Stimulated activated naive B cell treated with anti-CD40 and anti-IgM and Interleukin-4, amounts not matched to agents 10 μg/mL and 1 μg/mL and 100 μg/mL, for 72 hours (primary cell): ENCODE measurements at regions not wholly inside any gene's neighbourhood (a gene's known extent, or its start where the extent isn't known, plus 50 kb on each side); places are given as distances from the start of the nearest gene placed in this dataset.

Experiments
- ATAC-seq, 2 donors: fragments of 150-1000 bp; cut with Tn5 transposase; replicated peaks; 2 replicates each; pipeline ENCODE4 v1.10.0; 2021; ENCODE audit warnings: moderate library complexity in 1 of 2
- DNase-seq: peaks from one replicate; pipeline ENCODE4 v3.0.0; 2021
- H3K27ac Mint-ChIP-seq: one replicate; pipeline ENCODE4 v1.8.0; 2022; ENCODE audit warnings: mild to moderate bottlenecking, mixed read lengths
- H3K27me3 Mint-ChIP-seq, 2 donors: one replicate each; pipeline ENCODE4 v1.8.0; 2022; ENCODE audit warnings: mixed read lengths in 2 of 2
- H3K36me3 Mint-ChIP-seq, 2 donors: one replicate each; pipeline ENCODE4 v1.8.0; 2022; ENCODE audit warnings: mixed read lengths in 2 of 2, mild to moderate bottlenecking in 1 of 2
- H3K4me1 Mint-ChIP-seq, 2 donors: one replicate each; pipeline ENCODE4 v1.8.0; 2022; ENCODE audit warnings: mixed read lengths in 2 of 2, mild to moderate bottlenecking in 1 of 2
- H3K4me3 Mint-ChIP-seq, 2 donors: one replicate each; pipeline ENCODE4 v1.8.0; 2022; ENCODE audit warnings: mild to moderate bottlenecking in 2 of 2, mixed read lengths in 2 of 2, moderate library complexity in 1 of 2
- H3K9me3 Mint-ChIP-seq, 2 donors: one replicate each; pipeline ENCODE4 v1.8.0; 2022; ENCODE audit warnings: mixed read lengths in 2 of 2, mild to moderate bottlenecking in 1 of 2

- peaks cover 20 to 27% of the 10 kb centered on the region in 2 donors for H3K4me1 Mint-ChIP-seq
These were observed 129.0 kb upstream of the TNFAIP3 start for GRCh38 chr6:137737836-137738596.

GRCh38 chr6:137738931-137739504 lies 128.0 kb upstream of the TNFAIP3 start:
- DNase-seq (no peak), ATAC-seq (no peak)
- Mint-ChIP-seq H3K4me1 (peaks cover 20 to 27% of the 10 kb centered on the region in 2 donors), H3K4me3 (no peak overlapping the region), H3K27ac (no peak overlapping the region), H3K27me3 (no peaks in the 10 kb centered on the region), H3K36me3 (peaks cover 0 to 2% of the 10 kb centered on the region in 2 donors), H3K9me3 (peaks cover 1 to 4% of the 10 kb centered on the region in 2 donors)

More at GRCh38 chr6:137737836-137738596, 129.0 kb upstream of the TNFAIP3 start:
- H3K4me3 Mint-ChIP-seq, result no peak overlapping the region
- H3K36me3 Mint-ChIP-seq, result peaks cover 0 to under 1% of the 10 kb centered on the region in 2 donors
- peaks cover under 1 to 1% of the 10 kb centered on the region in 2 donors for H3K9me3 Mint-ChIP-seq
- ATAC-seq (peak in 1 of 2 donors; percentile 63), DNase-seq (no peak)
- H3K27ac Mint-ChIP-seq, result no peak overlapping the region
- no peaks in the 10 kb centered on the region for H3K27me3 Mint-ChIP-seq

- Mint-ChIP-seq H3K36me3 (peaks cover 0 to 2% of the 10 kb centered on the region in 2 donors), H3K27ac (no peak overlapping the region), H3K4me1 (peaks cover 20 to 30% of the 10 kb centered on the region in 2 donors), H3K9me3 (peaks cover 1 to 4% of the 10 kb centered on the region in 2 donors), H3K4me3 (no peak overlapping the region), H3K27me3 (no peaks in the 10 kb centered on the region)
- ATAC-seq, result no peak
- DNase-seq, result no peak
These were observed 127.5 kb upstream of the TNFAIP3 start for GRCh38 chr6:137739544-137739943.

GRCh38 chr6:137740091-137740755 lies 126.8 kb upstream of the TNFAIP3 start:
- Mint-ChIP-seq H3K4me1 (peaks cover 25 to 37% of the 10 kb centered on the region in 2 donors), H3K27me3 (no peaks in the 10 kb centered on the region), H3K36me3 (peaks cover 0 to 2% of the 10 kb centered on the region in 2 donors), H3K9me3 (peaks cover 1 to 4% of the 10 kb centered on the region in 2 donors), H3K4me3 (no peak overlapping the region), H3K27ac (no peak overlapping the region)
- DNase-seq (no peak), ATAC-seq (no peak)

- Mint-ChIP-seq H3K27me3 (no peaks in the 10 kb centered on the region), H3K27ac (no peak overlapping the region), H3K9me3 (peaks cover 1 to 4% of the 10 kb centered on the region in 2 donors), H3K4me3 (no peak overlapping the region), H3K36me3 (peaks cover 0 to 2% of the 10 kb centered on the region in 2 donors), H3K4me1 (peaks cover 27 to 40% of the 10 kb centered on the region in 2 donors)
- ATAC-seq (peak in 1 of 2 donors; percentile 49), DNase-seq (no peak)
These were observed 125.9 kb upstream of the TNFAIP3 start for GRCh38 chr6:137740967-137741761.

GRCh38 chr6:137743493-137743892 lies 123.6 kb upstream of the TNFAIP3 start:
- Mint-ChIP-seq H3K27me3 (no peaks in the 10 kb centered on the region), H3K36me3 (peaks cover 0 to 2% of the 10 kb centered on the region in 2 donors), H3K9me3 (peaks cover 1 to 4% of the 10 kb centered on the region in 2 donors), H3K4me1 (peaks cover 25 to 37% of the 10 kb centered on the region in 2 donors), H3K27ac (no peak overlapping the region), H3K4me3 (no peak overlapping the region)
- no peak for ATAC-seq
- DNase-seq, result no peak

GRCh38 chr6:137744877-137745276 lies 122.2 kb upstream of the TNFAIP3 start:
- no peak overlapping the region for H3K27ac Mint-ChIP-seq
- peaks cover 29 to 46% of the 10 kb centered on the region in 2 donors for H3K4me1 Mint-ChIP-seq
- ATAC-seq (peak; percentile 47 to 74), DNase-seq (no peak)
- H3K4me3 Mint-ChIP-seq, result no peak overlapping the region
- peaks cover 1 to 4% of the 10 kb centered on the region in 2 donors for H3K9me3 Mint-ChIP-seq
- H3K36me3 Mint-ChIP-seq, result peaks cover 0 to 2% of the 10 kb centered on the region in 2 donors
- no peaks in the 10 kb centered on the region for H3K27me3 Mint-ChIP-seq

GRCh38 chr6:137745321-137745720 lies 121.7 kb upstream of the TNFAIP3 start:
- H3K4me1 Mint-ChIP-seq, result peaks cover 32 to 50% of the 10 kb centered on the region in 2 donors
- H3K9me3 Mint-ChIP-seq, result peaks cover 1 to 4% of the 10 kb centered on the region in 2 donors
- peaks cover 0 to 2% of the 10 kb centered on the region in 2 donors for H3K36me3 Mint-ChIP-seq
- H3K27ac Mint-ChIP-seq, result peak overlapping the region; percentile 78
- ATAC-seq (no peak), DNase-seq (no peak)
- H3K4me3 Mint-ChIP-seq, result no peak overlapping the region
- H3K27me3 Mint-ChIP-seq, result no peaks in the 10 kb centered on the region

GRCh38 chr6:137746264-137746663 lies 120.8 kb upstream of the TNFAIP3 start:
- H3K27me3 Mint-ChIP-seq, result no peaks in the 10 kb centered on the region
- no peak overlapping the region for H3K4me3 Mint-ChIP-seq
- no peak for DNase-seq
- H3K4me1 Mint-ChIP-seq, result peaks cover 32 to 54% of the 10 kb centered on the region in 2 donors
- no peak overlapping the region for H3K27ac Mint-ChIP-seq
- H3K36me3 Mint-ChIP-seq, result peaks cover 0 to 2% of the 10 kb centered on the region in 2 donors
- peak; percentile 76 to 88 for ATAC-seq
- peaks cover 1 to 4% of the 10 kb centered on the region in 2 donors for H3K9me3 Mint-ChIP-seq

- no peak overlapping the region for H3K27ac Mint-ChIP-seq
- H3K4me1 Mint-ChIP-seq, result peaks cover 48 to 79% of the 10 kb centered on the region in 2 donors
- H3K4me3 Mint-ChIP-seq, result no peak overlapping the region
- H3K9me3 Mint-ChIP-seq, result no peaks in the 10 kb centered on the region
- H3K27me3 Mint-ChIP-seq, result no peaks in the 10 kb centered on the region
- no peaks in the 10 kb centered on the region for H3K36me3 Mint-ChIP-seq
- DNase-seq (no peak), ATAC-seq (no peak)
These were observed 117.3 kb upstream of the TNFAIP3 start for GRCh38 chr6:137749696-137750211.

GRCh38 chr6:137750297-137750696 lies 116.8 kb upstream of the TNFAIP3 start:
- Mint-ChIP-seq H3K36me3 (no peaks in the 10 kb centered on the region), H3K4me1 (peaks cover 47 to 79% of the 10 kb centered on the region in 2 donors), H3K27ac (no peak overlapping the region), H3K27me3 (no peaks in the 10 kb centered on the region), H3K4me3 (no peak overlapping the region), H3K9me3 (no peaks in the 10 kb centered on the region)
- ATAC-seq, result no peak
- DNase-seq, result no peak

GRCh38 chr6:137751768-137752560 lies 115.1 kb upstream of the TNFAIP3 start:
- ATAC-seq (no peak), DNase-seq (no peak)
- H3K27me3 Mint-ChIP-seq, result no peaks in the 10 kb centered on the region
- H3K36me3 Mint-ChIP-seq, result peaks cover 3 to 6% of the 10 kb centered on the region in 2 donors
- no peak overlapping the region for H3K27ac Mint-ChIP-seq
- peaks cover 44 to 74% of the 10 kb centered on the region in 2 donors for H3K4me1 Mint-ChIP-seq
- peaks cover 5 to 6% of the 10 kb centered on the region in 2 donors for H3K9me3 Mint-ChIP-seq
- peak overlapping the region in 1 of 2 donors; percentile 17 for H3K4me3 Mint-ChIP-seq

- Mint-ChIP-seq H3K27ac (peak overlapping the region; percentile 84), H3K27me3 (no peaks in the 10 kb centered on the region), H3K4me1 (peaks cover 38 to 63% of the 10 kb centered on the region in 2 donors), H3K9me3 (peaks cover 5 to 6% of the 10 kb centered on the region in 2 donors), H3K36me3 (peaks cover 3 to 6% of the 10 kb centered on the region in 2 donors), H3K4me3 (peak overlapping the region; percentile 66 to 68)
- ATAC-seq (peak; percentile 92 to 93), DNase-seq (no peak)
These were observed 112.7 kb upstream of the TNFAIP3 start for GRCh38 chr6:137754366-137754765.
